ENCODE measurements at regions not wholly inside any gene's neighbourhood (a gene's known extent, or its start where the extent isn't known, plus 50 kb on each side); places are given as distances from the start of the nearest gene placed in this dataset.

DNA sequence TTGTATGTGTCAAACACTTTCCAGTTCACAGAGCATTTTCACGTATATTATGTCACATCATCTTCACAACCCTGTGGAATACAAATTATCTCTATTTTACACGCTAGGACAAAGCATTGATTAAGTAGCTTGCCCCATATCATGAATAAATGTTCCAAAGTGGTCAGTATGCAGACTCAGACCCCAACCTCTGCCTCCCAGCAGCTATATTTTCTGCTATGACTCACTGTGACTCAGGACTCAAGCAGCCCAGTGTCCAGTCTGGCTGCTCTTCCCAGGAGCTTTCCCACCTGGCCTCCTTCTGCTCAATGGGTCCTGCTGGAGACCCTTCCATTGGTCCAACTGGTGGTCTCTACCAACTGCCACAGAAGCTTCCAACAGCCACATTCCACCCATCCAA is 56.0 kb upstream of the RAP1A start:
- 91% methylated on average over 2 of the region's 2 CpGs for WGBS
- no peak for TF ChIP-seq TAF1 (conservative IDR thresholded peaks at IDR 0.05)

DNA sequence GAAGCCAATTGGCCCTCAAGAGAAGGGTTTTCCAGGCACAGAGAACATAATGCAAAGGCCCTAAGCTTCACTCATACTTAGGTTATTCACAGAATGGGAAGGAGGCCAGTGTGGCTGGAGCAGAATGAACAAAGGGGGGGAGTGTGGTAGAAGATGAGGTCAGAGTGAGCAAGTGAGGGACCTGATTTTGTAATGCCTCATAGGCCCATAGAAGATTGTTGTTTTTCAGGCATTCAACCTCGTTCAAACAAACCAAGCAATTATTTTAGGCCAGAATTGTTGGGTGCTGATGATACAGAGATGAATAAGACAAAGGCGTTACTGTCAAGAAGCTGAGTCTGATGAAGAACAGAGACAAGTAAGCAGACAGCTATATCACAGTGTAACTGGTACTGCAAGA is 54.5 kb upstream of the RAP1A start:
- WGBS: 91% methylated on average over 2 of the region's 2 CpGs
- no peaks in the 10 kb centered on the region for H3K9me3 ChIP-seq (ENCODE audit: control insufficient read depth in 4 of 4, low read length in 3 of 4)
- no peak overlapping the region for H3K4me3 ChIP-seq (ENCODE audit: low read depth in 1 of 3, low read length in 3 of 3)
- H3K4me1 ChIP-seq (ENCODE audit: control insufficient read depth in 4 of 4, insufficient read depth in 4 of 4, low read length in 3 of 4): peaks cover 4 to 33% (median 21%) of the 10 kb centered on the region in 4 donors
- no peak overlapping the region for H3K9ac ChIP-seq (ENCODE audit: low read depth in 1 of 2, low read length in 2 of 2)
- no peaks in the 10 kb centered on the region for H3K27me3 ChIP-seq (ENCODE audit: control insufficient read depth in 4 of 4, insufficient read depth in 4 of 4, low read length in 3 of 4)
- H3K36me3 ChIP-seq (ENCODE audit: control insufficient read depth in 4 of 4, insufficient read depth in 3 of 4, low read depth in 1 of 4, low read length in 3 of 4): no peaks in the 10 kb centered on the region
- H3K27ac ChIP-seq (ENCODE audit: low read depth in 1 of 2, low read length in 2 of 2): no peak overlapping the region
- no peak for DNase-seq (ENCODE audit: low spot score)
- no peak for TF ChIP-seq RXRA (IDR thresholded peaks at IDR 0.05)

More for the DNA sequence above, 56.0 kb upstream of the RAP1A start:
- DNase-seq (ENCODE audit: low spot score): no peak
- Histone ChIP-seq H3K4me3 (ENCODE audit: low read depth in 1 of 3, low read length in 3 of 3) (no peak overlapping the region), H3K36me3 (ENCODE audit: control insufficient read depth in 4 of 4, insufficient read depth in 3 of 4, low read depth in 1 of 4, low read length in 3 of 4) (no peaks in the 10 kb centered on the region), H3K9ac (ENCODE audit: low read depth in 1 of 2, low read length in 2 of 2) (no peak overlapping the region), H3K4me1 (ENCODE audit: control insufficient read depth in 4 of 4, insufficient read depth in 4 of 4, low read length in 3 of 4) (peaks cover 4 to 33% (median 24%) of the 10 kb centered on the region in 4 donors), H3K27me3 (ENCODE audit: control insufficient read depth in 4 of 4, insufficient read depth in 4 of 4, low read length in 3 of 4) (no peaks in the 10 kb centered on the region), H3K27ac (ENCODE audit: low read depth in 1 of 2, low read length in 2 of 2) (no peak overlapping the region), H3K9me3 (ENCODE audit: control insufficient read depth in 4 of 4, low read length in 3 of 4) (no peaks in the 10 kb centered on the region)

DNA sequence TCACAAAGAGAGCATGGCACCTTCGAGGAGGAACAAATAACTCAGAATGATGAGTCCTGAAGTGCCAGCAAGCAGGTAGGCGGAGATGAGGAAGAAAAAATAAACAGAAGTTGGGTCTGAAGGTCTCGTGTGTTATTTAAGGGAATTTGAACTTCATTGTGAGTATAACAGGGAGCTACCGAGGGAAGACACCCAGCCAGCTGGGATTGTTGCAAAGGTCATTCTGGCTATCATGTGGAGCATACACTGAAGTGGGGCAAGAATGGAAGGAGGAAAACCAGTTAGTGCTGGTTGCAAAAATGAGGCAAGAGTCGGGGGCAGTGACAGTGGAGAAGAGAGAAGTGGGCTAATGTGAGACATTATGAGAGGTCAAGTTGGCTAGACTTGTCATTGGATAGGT is 53.6 kb upstream of the RAP1A start:
- Histone ChIP-seq H3K27ac (ENCODE audit: low read depth in 1 of 2, low read length in 2 of 2) (no peak overlapping the region), H3K9ac (ENCODE audit: low read depth in 1 of 2, low read length in 2 of 2) (no peak overlapping the region), H3K27me3 (ENCODE audit: control insufficient read depth in 4 of 4, insufficient read depth in 4 of 4, low read length in 3 of 4) (no peaks in the 10 kb centered on the region), H3K9me3 (ENCODE audit: control insufficient read depth in 4 of 4, low read length in 3 of 4) (no peaks in the 10 kb centered on the region), H3K36me3 (ENCODE audit: control insufficient read depth in 4 of 4, insufficient read depth in 3 of 4, low read depth in 1 of 4, low read length in 3 of 4) (no peaks in the 10 kb centered on the region), H3K4me1 (ENCODE audit: control insufficient read depth in 4 of 4, insufficient read depth in 4 of 4, low read length in 3 of 4) (peaks cover 4 to 35% (median 20%) of the 10 kb centered on the region in 4 donors), H3K4me3 (ENCODE audit: low read depth in 1 of 3, low read length in 3 of 3) (no peak overlapping the region)
- TF ChIP-seq TAF1 (conservative IDR thresholded peaks at IDR 0.05) (no peak), RXRA (IDR thresholded peaks at IDR 0.05) (peak; percentile 53 to 77), SP1 (IDR thresholded peaks at IDR 0.05) (peak; percentile 61), RAD21 (IDR thresholded peaks at IDR 0.05) (peak in 1 of 2 donors; percentile 20), HNF4G (IDR thresholded peaks at IDR 0.05) (no peak), FOXA1 (IDR thresholded peaks at IDR 0.05) (no peak), HNF4A (conservative IDR thresholded peaks at IDR 0.05) (peak; percentile 73 to 81), EGR1 (IDR thresholded peaks at IDR 0.05; ENCODE audit: low read depth in 2 of 2) (no peak), FOXA2 (IDR thresholded peaks at IDR 0.05) (no peak), YY1 (IDR thresholded peaks at IDR 0.05) (peak; percentile 26), JUND (IDR thresholded peaks at IDR 0.05) (no peak), GABPA (IDR thresholded peaks at IDR 0.05 in 1 of 2, conservative IDR thresholded peaks at IDR 0.05 in 1 of 2) (no peak), NR2F2 (IDR thresholded peaks at IDR 0.05) (no peak)
- TF ChIP-seq, protein P1, sequence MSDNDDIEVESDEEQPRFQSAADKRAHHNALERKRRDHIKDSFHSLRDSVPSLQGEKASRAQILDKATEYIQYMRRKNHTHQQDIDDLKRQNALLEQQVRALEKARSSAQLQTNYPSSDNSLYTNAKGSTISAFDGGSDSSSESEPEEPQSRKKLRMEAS (IDR thresholded peaks at IDR 0.05): peak; percentile 22
- TF ChIP-seq, protein P2, sequence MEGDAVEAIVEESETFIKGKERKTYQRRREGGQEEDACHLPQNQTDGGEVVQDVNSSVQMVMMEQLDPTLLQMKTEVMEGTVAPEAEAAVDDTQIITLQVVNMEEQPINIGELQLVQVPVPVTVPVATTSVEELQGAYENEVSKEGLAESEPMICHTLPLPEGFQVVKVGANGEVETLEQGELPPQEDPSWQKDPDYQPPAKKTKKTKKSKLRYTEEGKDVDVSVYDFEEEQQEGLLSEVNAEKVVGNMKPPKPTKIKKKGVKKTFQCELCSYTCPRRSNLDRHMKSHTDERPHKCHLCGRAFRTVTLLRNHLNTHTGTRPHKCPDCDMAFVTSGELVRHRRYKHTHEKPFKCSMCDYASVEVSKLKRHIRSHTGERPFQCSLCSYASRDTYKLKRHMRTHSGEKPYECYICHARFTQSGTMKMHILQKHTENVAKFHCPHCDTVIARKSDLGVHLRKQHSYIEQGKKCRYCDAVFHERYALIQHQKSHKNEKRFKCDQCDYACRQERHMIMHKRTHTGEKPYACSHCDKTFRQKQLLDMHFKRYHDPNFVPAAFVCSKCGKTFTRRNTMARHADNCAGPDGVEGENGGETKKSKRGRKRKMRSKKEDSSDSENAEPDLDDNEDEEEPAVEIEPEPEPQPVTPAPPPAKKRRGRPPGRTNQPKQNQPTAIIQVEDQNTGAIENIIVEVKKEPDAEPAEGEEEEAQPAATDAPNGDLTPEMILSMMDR (IDR thresholded peaks at IDR 0.05; ENCODE audit: low read depth, low read length, missing input control): no peak
- TF ChIP-seq, protein P3, sequence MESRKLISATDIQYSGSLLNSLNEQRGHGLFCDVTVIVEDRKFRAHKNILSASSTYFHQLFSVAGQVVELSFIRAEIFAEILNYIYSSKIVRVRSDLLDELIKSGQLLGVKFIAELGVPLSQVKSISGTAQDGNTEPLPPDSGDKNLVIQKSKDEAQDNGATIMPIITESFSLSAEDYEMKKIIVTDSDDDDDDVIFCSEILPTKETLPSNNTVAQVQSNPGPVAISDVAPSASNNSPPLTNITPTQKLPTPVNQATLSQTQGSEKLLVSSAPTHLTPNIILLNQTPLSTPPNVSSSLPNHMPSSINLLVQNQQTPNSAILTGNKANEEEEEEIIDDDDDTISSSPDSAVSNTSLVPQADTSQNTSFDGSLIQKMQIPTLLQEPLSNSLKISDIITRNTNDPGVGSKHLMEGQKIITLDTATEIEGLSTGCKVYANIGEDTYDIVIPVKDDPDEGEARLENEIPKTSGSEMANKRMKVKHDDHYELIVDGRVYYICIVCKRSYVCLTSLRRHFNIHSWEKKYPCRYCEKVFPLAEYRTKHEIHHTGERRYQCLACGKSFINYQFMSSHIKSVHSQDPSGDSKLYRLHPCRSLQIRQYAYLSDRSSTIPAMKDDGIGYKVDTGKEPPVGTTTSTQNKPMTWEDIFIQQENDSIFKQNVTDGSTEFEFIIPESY (IDR thresholded peaks at IDR 0.05): no peak
- TF ChIP-seq, protein P4, sequence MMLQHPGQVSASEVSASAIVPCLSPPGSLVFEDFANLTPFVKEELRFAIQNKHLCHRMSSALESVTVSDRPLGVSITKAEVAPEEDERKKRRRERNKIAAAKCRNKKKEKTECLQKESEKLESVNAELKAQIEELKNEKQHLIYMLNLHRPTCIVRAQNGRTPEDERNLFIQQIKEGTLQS (IDR thresholded peaks at IDR 0.05): no peak
- TF ChIP-seq, protein P5, sequence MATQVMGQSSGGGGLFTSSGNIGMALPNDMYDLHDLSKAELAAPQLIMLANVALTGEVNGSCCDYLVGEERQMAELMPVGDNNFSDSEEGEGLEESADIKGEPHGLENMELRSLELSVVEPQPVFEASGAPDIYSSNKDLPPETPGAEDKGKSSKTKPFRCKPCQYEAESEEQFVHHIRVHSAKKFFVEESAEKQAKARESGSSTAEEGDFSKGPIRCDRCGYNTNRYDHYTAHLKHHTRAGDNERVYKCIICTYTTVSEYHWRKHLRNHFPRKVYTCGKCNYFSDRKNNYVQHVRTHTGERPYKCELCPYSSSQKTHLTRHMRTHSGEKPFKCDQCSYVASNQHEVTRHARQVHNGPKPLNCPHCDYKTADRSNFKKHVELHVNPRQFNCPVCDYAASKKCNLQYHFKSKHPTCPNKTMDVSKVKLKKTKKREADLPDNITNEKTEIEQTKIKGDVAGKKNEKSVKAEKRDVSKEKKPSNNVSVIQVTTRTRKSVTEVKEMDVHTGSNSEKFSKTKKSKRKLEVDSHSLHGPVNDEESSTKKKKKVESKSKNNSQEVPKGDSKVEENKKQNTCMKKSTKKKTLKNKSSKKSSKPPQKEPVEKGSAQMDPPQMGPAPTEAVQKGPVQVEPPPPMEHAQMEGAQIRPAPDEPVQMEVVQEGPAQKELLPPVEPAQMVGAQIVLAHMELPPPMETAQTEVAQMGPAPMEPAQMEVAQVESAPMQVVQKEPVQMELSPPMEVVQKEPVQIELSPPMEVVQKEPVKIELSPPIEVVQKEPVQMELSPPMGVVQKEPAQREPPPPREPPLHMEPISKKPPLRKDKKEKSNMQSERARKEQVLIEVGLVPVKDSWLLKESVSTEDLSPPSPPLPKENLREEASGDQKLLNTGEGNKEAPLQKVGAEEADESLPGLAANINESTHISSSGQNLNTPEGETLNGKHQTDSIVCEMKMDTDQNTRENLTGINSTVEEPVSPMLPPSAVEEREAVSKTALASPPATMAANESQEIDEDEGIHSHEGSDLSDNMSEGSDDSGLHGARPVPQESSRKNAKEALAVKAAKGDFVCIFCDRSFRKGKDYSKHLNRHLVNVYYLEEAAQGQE (IDR thresholded peaks at IDR 0.05): no peak
- WGBS: 39% methylated on average over 5 of the region's 5 CpGs
- no peak for DNase-seq (ENCODE audit: low spot score)

All from liver (tissue), 8 donors.